Fibroblast of lung (primary cell): ENCODE measurements at regions not wholly inside any gene's neighbourhood (a gene's known extent, or its start where the extent isn't known, plus 50 kb on each side); places are given as distances from the start of the nearest gene placed in this dataset.

Experiments
- DNase-seq, 2 donors: peaks; one replicate each; pipeline versions ENCODE4 v3.0.0 to v3.0.0-alpha.2; 2010; ENCODE audit warnings: low read depth in 2 of 2
- H2AFZ ChIP-seq: 2 replicates; pipeline ENCODE4 v1.5.1; 2012; ENCODE audit warnings: low read length, control low read depth, inconsistent platforms
- H3K27ac ChIP-seq: 2 replicates; pipeline ENCODE4 v1.5.1; 2011; ENCODE audit warnings: low read length, control low read depth; ENCODE audit not compliant: insufficient read depth
- H3K27me3 ChIP-seq: 2 replicates; pipeline ENCODE4 v1.5.1; 2011; ENCODE audit warnings: mild to moderate bottlenecking, low read length; ENCODE audit not compliant: control insufficient read depth, insufficient read depth
- H3K36me3 ChIP-seq: 2 replicates; pipeline ENCODE4 v1.5.1; 2011; ENCODE audit warnings: low read length; ENCODE audit not compliant: control insufficient read depth, insufficient read depth
- H3K4me1 ChIP-seq: 2 replicates; pipeline ENCODE4 v1.5.1; 2011; ENCODE audit warnings: low read length; ENCODE audit not compliant: control insufficient read depth, insufficient read depth; ENCODE audit errors: extremely low read depth
- H3K4me2 ChIP-seq: 2 replicates; pipeline ENCODE4 v1.5.1; 2011; ENCODE audit warnings: low read length, control low read depth; ENCODE audit not compliant: insufficient read depth; ENCODE audit errors: extremely low read depth
- H3K4me3 ChIP-seq, 4 experiments: fragments of 200-600 bp in 1 of 4; sonication (generic) in 1 of 4; replicated peaks in 1 of 4; 2 replicates each; pipeline ENCODE4 v1.5.1; 2011 to 2016; ENCODE audit warnings: low read length in 4 of 4, low read depth in 3 of 4, mild to moderate bottlenecking in 3 of 4, control low read depth in 2 of 4, inconsistent platforms in 1 of 4, mixed read lengths in 1 of 4; ENCODE audit not compliant: insufficient read depth in 1 of 4; ENCODE audit errors: control extremely low read depth in 1 of 4
- H3K79me2 ChIP-seq: 2 replicates; pipeline ENCODE4 v1.5.1; 2012; ENCODE audit warnings: mild to moderate bottlenecking, low read length, inconsistent platforms; ENCODE audit not compliant: control insufficient read depth, insufficient read depth
- H3K9ac ChIP-seq: 2 replicates; pipeline ENCODE4 v1.5.1; 2011; ENCODE audit warnings: mild to moderate bottlenecking, low read length, control low read depth; ENCODE audit not compliant: insufficient read depth
- H3K9me3 ChIP-seq: 2 replicates; pipeline ENCODE4 v1.5.1; 2012; ENCODE audit warnings: low read depth, low read length; ENCODE audit not compliant: control insufficient read depth, insufficient read depth
- H4K20me1 ChIP-seq: 2 replicates; pipeline ENCODE4 v1.5.1; 2011; ENCODE audit warnings: low read length; ENCODE audit not compliant: control insufficient read depth, insufficient read depth; ENCODE audit errors: extremely low read depth
- EZH2 ChIP-seq: IDR thresholded peaks from 2 replicates; pipeline ENCODE4 v1.5.1; 2012; ENCODE audit warnings: low read length, control low read depth, mild to moderate bottlenecking; ENCODE audit errors: missing control alignments
- TF ChIP-seq, protein P1 (sequence below), 2 donors: IDR thresholded peaks in 1 of 2; conservative IDR thresholded peaks in 1 of 2; 1 replicate in 1 of 2; 2 replicates in 1 of 2; pipeline ENCODE4 v1.5.1; 2011 to 2012; ENCODE audit warnings: low read length in 2 of 2, control low read depth in 1 of 2, inconsistent platforms in 1 of 2, low read depth in 1 of 2, mild to moderate bottlenecking in 1 of 2

DNA sequence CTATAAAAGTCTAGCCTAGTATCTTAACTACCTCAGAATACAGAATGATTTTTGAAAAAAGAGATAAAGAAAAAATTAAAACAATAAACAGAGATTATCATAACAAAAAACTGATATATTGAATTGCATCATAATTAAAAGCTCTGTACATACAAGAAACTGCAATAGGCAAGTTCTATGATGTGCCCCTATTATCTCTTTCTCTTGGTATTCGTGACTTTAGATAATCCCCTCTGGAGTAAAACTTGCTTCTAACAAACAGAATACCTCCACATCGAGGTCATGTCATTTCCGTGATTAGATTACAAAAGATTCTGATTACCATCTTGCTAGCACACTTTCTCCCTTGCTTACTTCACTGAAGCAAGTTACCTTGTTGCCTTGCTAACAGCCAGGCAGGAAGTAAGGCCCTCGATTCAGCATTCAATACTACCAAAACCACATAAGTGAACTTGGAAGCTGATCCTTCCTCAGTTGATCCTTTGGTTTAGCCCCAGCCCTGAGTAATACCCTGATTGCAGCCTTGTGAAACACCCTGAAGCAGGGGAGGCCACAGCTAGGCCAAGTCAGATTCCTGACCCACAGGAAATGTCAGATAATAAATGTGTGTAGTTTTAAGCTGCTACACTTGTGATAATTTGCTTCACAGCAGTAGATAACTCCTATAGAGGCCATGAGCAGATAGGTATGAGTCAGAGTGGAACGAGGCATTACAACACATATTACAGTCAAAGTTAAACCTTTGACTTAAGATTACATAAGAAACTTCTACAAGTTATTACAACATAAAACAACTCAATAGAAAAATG, 53.7 kb upstream of the TMX4 start:
- peaks cover 3% of the 10 kb centered on the region for H3K4me1 ChIP-seq
- H3K9ac ChIP-seq = no peak overlapping the region
- no peak overlapping the region for H2AFZ ChIP-seq
- no peaks in the 10 kb centered on the region for H3K36me3 ChIP-seq
- no peaks in the 10 kb centered on the region for H4K20me1 ChIP-seq
- peak overlapping the region; percentile 39 for H3K27ac ChIP-seq
- H3K4me3 ChIP-seq = no peak overlapping the region
- H3K27me3 ChIP-seq = no peaks in the 10 kb centered on the region
- H3K9me3 ChIP-seq = no peaks in the 10 kb centered on the region
- no peaks in the 10 kb centered on the region for H3K79me2 ChIP-seq
- DNase-seq = peak; percentile 85 to 93
- TF ChIP-seq, protein P1, sequence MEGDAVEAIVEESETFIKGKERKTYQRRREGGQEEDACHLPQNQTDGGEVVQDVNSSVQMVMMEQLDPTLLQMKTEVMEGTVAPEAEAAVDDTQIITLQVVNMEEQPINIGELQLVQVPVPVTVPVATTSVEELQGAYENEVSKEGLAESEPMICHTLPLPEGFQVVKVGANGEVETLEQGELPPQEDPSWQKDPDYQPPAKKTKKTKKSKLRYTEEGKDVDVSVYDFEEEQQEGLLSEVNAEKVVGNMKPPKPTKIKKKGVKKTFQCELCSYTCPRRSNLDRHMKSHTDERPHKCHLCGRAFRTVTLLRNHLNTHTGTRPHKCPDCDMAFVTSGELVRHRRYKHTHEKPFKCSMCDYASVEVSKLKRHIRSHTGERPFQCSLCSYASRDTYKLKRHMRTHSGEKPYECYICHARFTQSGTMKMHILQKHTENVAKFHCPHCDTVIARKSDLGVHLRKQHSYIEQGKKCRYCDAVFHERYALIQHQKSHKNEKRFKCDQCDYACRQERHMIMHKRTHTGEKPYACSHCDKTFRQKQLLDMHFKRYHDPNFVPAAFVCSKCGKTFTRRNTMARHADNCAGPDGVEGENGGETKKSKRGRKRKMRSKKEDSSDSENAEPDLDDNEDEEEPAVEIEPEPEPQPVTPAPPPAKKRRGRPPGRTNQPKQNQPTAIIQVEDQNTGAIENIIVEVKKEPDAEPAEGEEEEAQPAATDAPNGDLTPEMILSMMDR (conservative IDR thresholded peaks at IDR 0.05 in 1 of 2, IDR thresholded peaks at IDR 0.05 in 1 of 2; ENCODE audit: low read depth in 1 of 2, low read length in 2 of 2) = no peak
- no peak for TF ChIP-seq EZH2
- H3K4me2 ChIP-seq = no peak overlapping the region

DNA sequence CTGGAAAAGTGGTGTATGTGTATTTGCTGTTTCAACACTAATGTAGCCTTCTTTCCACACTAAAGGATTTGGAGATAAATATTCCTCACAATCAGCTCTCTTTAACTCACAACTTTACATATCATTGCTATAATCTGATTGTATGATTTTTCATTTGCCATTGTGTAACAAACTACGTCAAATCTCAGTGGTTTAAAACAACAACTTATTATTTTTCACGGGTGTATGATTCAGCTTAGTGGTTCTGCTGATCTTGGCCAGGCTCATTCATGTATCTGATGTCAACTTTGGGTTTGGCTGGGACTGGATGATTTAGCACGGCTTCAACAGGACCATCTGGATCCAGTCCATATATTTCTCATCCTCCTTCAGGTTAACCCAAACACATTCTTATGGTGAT, 55.4 kb upstream of the TMX4 start:
- DNase-seq = peak; percentile 34 to 75
- no peaks in the 10 kb centered on the region for H3K9me3 ChIP-seq
- no peak overlapping the region for H3K4me2 ChIP-seq
- H3K79me2 ChIP-seq = no peaks in the 10 kb centered on the region
- no peak overlapping the region for H3K9ac ChIP-seq
- H2AFZ ChIP-seq = no peak overlapping the region
- H3K4me3 ChIP-seq = no peak overlapping the region
- H3K27ac ChIP-seq = no peak overlapping the region
- no peaks in the 10 kb centered on the region for H4K20me1 ChIP-seq
- TF ChIP-seq, protein P1 (conservative IDR thresholded peaks at IDR 0.05 in 1 of 2, IDR thresholded peaks at IDR 0.05 in 1 of 2; ENCODE audit: low read depth in 1 of 2, low read length in 2 of 2) = no peak
- no peak for TF ChIP-seq EZH2
- H3K36me3 ChIP-seq = no peaks in the 10 kb centered on the region
- H3K27me3 ChIP-seq = no peaks in the 10 kb centered on the region
- peaks cover 3% of the 10 kb centered on the region for H3K4me1 ChIP-seq

DNA sequence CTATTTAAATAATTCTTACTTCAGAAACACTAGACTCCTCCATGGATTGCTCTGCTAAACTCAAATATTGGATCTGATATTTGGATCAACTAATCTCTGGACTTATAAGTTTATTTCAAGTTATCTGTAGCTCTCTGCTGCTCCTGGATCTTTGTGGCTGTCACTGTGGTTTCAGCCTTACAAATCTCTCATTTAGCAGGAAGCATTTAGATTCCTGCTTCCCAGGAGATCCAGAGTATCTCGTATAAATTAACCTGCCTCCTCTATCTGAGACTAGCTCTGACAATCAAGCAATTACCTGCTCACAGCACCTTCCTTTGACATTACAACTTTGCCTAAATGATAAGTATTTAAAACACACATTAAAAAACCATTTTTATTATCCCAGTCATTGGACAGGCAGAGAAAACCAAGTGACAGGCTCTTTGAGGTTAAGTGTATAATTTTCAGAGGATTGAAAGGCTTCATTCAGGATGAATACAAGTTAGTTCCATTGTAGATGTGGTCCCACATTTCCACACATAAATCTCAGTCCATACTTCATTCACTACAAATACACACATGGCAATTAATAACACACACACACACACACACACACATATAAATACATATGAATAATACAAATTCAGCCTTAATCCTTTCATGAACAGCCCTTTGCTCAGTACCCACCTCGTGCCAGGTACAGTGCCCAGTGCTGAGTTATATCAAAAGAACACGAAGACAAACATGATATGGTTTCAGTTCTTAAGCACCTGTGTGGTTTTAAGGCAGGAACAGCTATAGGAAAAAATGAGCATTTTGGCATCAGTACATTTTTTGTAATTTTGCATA, 55.5 kb upstream of the PLCB1 start:
- TF ChIP-seq, protein P1 (conservative IDR thresholded peaks at IDR 0.05 in 1 of 2, IDR thresholded peaks at IDR 0.05 in 1 of 2; ENCODE audit: low read depth in 1 of 2, low read length in 2 of 2) = no peak
- TF ChIP-seq EZH2 = no peak
- Histone ChIP-seq H4K20me1 (no peaks in the 10 kb centered on the region), H3K9me3 (no peaks in the 10 kb centered on the region), H3K27me3 (no peaks in the 10 kb centered on the region), H3K4me1 (peaks cover 3% of the 10 kb centered on the region), H3K4me3 (no peak overlapping the region), H2AFZ (no peak overlapping the region), H3K79me2 (no peaks in the 10 kb centered on the region), H3K36me3 (no peaks in the 10 kb centered on the region), H3K4me2 (no peak overlapping the region), H3K9ac (no peak overlapping the region), H3K27ac (no peak overlapping the region)
- DNase-seq = peak in 1 of 2 donors; percentile 25
